Tibial nerve (tissue), 4 donors: ENCODE measurements at regions not wholly inside any gene's neighbourhood (a gene's known extent, or its start where the extent isn't known, plus 50 kb on each side); places are given as distances from the start of the nearest gene placed in this dataset.

Experiments
- DNase-seq, 2 donors: peaks; one replicate each; pipeline ENCODE4 v3.0.0-alpha.2; 2019; ENCODE audit warnings: low spot score in 2 of 2
- H3K27ac ChIP-seq, 4 donors: fragments of 200-600 bp; sonication (generic) in 3 of 4; one replicate each; pipeline ENCODE4 v1.5.1; 2017 to 2019; ENCODE audit warnings: mild to moderate bottlenecking in 1 of 4
- H3K27me3 ChIP-seq, 2 donors: fragments of 200-600 bp; sonication (generic) in 1 of 2; one replicate each; pipeline versions ENCODE4 v1.5.1 to v1.6.0; 2017 to 2019
- H3K36me3 ChIP-seq, 3 donors: fragments of 200-600 bp; sonication (generic); one replicate each; pipeline ENCODE4 v1.5.1; 2018 to 2019
- H3K4me1 ChIP-seq, 4 donors: fragments of 200-600 bp; sonication (generic) in 3 of 4; one replicate each; pipeline ENCODE4 v1.5.1; 2017 to 2019
- H3K4me3 ChIP-seq, 4 donors: fragments of 200-600 bp; sonication (generic) in 3 of 4; one replicate each; pipeline ENCODE4 v1.5.1; 2017 to 2019; ENCODE audit warnings: mild to moderate bottlenecking in 1 of 4, moderate library complexity in 1 of 4
- H3K9me3 ChIP-seq, 4 donors: fragments of 200-600 bp; sonication (generic) in 3 of 4; one replicate each; pipeline ENCODE4 v1.5.1; 2017 to 2019
- EP300 ChIP-seq, 2 donors: sonication (generic); formaldehyde crosslinking; IDR thresholded peaks; one replicate each; pipeline ENCODE4 v1.6.1; 2017; ENCODE audit warnings: antibody characterized with exemption in 2 of 2, mild to moderate bottlenecking in 1 of 2
- POLR2A ChIP-seq, 2 donors: fragments of 450-650 bp; IDR thresholded peaks; one replicate each; pipeline ENCODE4 v1.6.1; 2017; ENCODE audit warnings: antibody characterized with exemption in 2 of 2, mild to moderate bottlenecking in 2 of 2, moderate library complexity in 2 of 2
- WGBS, 2 donors: methylation state at CpG; one replicate each; pipeline ENCODE4 v1.1.5; 2018; 5-methylcytosine and 5-hydroxymethylcytosine counted together
- TF ChIP-seq, protein P1 (sequence below), 5 experiments: fragments of 200-600 bp in 3 of 5; fragments of 450-650 bp in 2 of 5; sonication (generic) in 3 of 5; IDR thresholded peaks; one replicate each; pipeline ENCODE4 v1.5.1; 2016 to 2019; ENCODE audit warnings: antibody characterized with exemption in 5 of 5, mild to moderate bottlenecking in 3 of 5, moderate library complexity in 2 of 5

GRCh38 chr1:235022341-235022980 is 106.2 kb downstream of the TOMM20 start:
- WGBS, 2 donors, result 50 to 58% methylated on average over 12 of the region's 12 CpGs
- peaks cover 0 to 4% (median 0%) of the 10 kb centered on the region in 4 donors for H3K9me3 ChIP-seq
- no peaks in the 10 kb centered on the region for H3K36me3 ChIP-seq
- peak overlapping the region in 1 of 4 donors; percentile 16 for H3K27ac ChIP-seq
- no peak for DNase-seq
- no peak overlapping the region for H3K4me3 ChIP-seq
- TF ChIP-seq EP300 (IDR thresholded peaks at IDR 0.05), result no peak
- TF ChIP-seq, protein P1, sequence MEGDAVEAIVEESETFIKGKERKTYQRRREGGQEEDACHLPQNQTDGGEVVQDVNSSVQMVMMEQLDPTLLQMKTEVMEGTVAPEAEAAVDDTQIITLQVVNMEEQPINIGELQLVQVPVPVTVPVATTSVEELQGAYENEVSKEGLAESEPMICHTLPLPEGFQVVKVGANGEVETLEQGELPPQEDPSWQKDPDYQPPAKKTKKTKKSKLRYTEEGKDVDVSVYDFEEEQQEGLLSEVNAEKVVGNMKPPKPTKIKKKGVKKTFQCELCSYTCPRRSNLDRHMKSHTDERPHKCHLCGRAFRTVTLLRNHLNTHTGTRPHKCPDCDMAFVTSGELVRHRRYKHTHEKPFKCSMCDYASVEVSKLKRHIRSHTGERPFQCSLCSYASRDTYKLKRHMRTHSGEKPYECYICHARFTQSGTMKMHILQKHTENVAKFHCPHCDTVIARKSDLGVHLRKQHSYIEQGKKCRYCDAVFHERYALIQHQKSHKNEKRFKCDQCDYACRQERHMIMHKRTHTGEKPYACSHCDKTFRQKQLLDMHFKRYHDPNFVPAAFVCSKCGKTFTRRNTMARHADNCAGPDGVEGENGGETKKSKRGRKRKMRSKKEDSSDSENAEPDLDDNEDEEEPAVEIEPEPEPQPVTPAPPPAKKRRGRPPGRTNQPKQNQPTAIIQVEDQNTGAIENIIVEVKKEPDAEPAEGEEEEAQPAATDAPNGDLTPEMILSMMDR (IDR thresholded peaks at IDR 0.05), result no peak
- TF ChIP-seq POLR2A (IDR thresholded peaks at IDR 0.05), result no peak
- H3K4me1 ChIP-seq, result peaks cover 0 to 18% (median 5%) of the 10 kb centered on the region in 4 donors
- H3K27me3 ChIP-seq, result no peaks in the 10 kb centered on the region

GRCh38 chr1:235021815-235022214 is 106.8 kb downstream of the TOMM20 start:
- Histone ChIP-seq H3K4me3 (no peak overlapping the region), H3K27ac (no peak overlapping the region), H3K4me1 (peaks cover 0 to 18% (median 5%) of the 10 kb centered on the region in 4 donors), H3K27me3 (no peaks in the 10 kb centered on the region), H3K36me3 (no peaks in the 10 kb centered on the region), H3K9me3 (peaks cover 0 to 4% (median 0%) of the 10 kb centered on the region in 4 donors)
- WGBS, 2 donors, result 83 to 86% methylated on average over 7 of the region's 7 CpGs
- no peak for DNase-seq
- TF ChIP-seq EP300 (IDR thresholded peaks at IDR 0.05) (no peak), POLR2A (IDR thresholded peaks at IDR 0.05) (no peak)
- TF ChIP-seq, protein P1 (IDR thresholded peaks at IDR 0.05), result no peak

GRCh38 chr1:235021321-235021720 is 107.3 kb downstream of the TOMM20 start:
- H3K36me3 ChIP-seq, result no peaks in the 10 kb centered on the region
- peaks cover 0 to 4% (median 0%) of the 10 kb centered on the region in 4 donors for H3K9me3 ChIP-seq
- no peak for DNase-seq
- H3K4me3 ChIP-seq, result no peak overlapping the region
- no peaks in the 10 kb centered on the region for H3K27me3 ChIP-seq
- no peak for TF ChIP-seq EP300 (IDR thresholded peaks at IDR 0.05)
- TF ChIP-seq, protein P1 (IDR thresholded peaks at IDR 0.05), result no peak
- TF ChIP-seq POLR2A (IDR thresholded peaks at IDR 0.05), result no peak
- H3K27ac ChIP-seq, result no peak overlapping the region
- peaks cover 0 to 18% (median 5%) of the 10 kb centered on the region in 4 donors for H3K4me1 ChIP-seq
- WGBS, 2 donors, result 68 to 83% methylated on average over 7 of the region's 7 CpGs

DNA sequence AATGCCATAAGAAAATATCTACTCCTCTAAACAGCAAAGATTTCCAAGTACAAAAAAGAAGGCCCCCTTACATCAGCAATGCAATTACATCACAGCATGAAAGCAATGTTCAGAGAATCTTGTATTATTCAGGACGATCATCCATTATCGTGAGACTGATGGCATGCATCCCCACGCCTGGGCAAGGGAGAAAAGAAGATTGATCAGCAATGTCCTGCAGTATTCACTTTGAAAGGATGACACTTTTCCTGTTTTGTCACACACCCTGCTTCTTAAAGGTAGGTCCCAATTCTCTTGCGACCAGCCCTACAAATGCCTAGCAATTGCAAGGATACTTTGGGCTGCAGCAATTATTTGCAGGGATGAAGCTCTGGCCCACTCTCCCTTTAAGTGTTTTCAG is 108.7 kb downstream of the TOMM20 start:
- Histone ChIP-seq H3K27ac (no peak overlapping the region), H3K4me1 (peaks cover 0 to 18% (median 5%) of the 10 kb centered on the region in 4 donors), H3K36me3 (no peaks in the 10 kb centered on the region), H3K27me3 (no peaks in the 10 kb centered on the region), H3K9me3 (peaks cover 0 to 4% (median 0%) of the 10 kb centered on the region in 4 donors), H3K4me3 (no peak overlapping the region)
- 87 to 92% methylated on average over 4 of the region's 4 CpGs for WGBS, 2 donors
- TF ChIP-seq, protein P1 (IDR thresholded peaks at IDR 0.05), result no peak
- TF ChIP-seq EP300 (IDR thresholded peaks at IDR 0.05), result no peak
- no peak for TF ChIP-seq POLR2A (IDR thresholded peaks at IDR 0.05)
- no peak for DNase-seq

DNA sequence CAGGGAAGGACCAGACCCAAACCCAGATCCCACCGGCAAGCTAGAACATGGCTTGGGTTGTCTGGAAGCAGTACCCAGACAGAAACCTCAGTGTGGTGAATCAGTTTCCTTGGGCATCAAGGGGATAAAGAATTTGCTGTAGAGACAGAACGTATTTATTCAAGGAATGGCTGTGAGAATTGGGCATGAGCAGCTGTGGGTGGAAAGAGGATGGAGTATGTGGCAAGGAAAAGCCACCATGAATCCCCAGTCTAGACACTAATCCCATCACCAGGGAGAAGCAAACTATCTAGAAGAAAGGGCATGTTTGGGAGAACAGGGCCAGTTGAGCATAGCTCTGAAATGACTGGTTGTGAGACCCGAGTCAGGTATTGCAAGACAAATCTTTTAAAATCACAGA is 109.2 kb downstream of the TOMM20 start:
- DNase-seq, result no peak
- Histone ChIP-seq H3K9me3 (peaks cover 0 to 4% (median 0%) of the 10 kb centered on the region in 4 donors), H3K27me3 (no peaks in the 10 kb centered on the region), H3K27ac (no peak overlapping the region), H3K4me1 (peaks cover 0 to 18% (median 5%) of the 10 kb centered on the region in 4 donors), H3K36me3 (no peaks in the 10 kb centered on the region), H3K4me3 (no peak overlapping the region)
- 85 to 91% methylated on average over 3 of the region's 3 CpGs for WGBS, 2 donors
- TF ChIP-seq, protein P1 (IDR thresholded peaks at IDR 0.05), result no peak
- TF ChIP-seq EP300 (IDR thresholded peaks at IDR 0.05), result no peak
- TF ChIP-seq POLR2A (IDR thresholded peaks at IDR 0.05), result no peak
